ENCODE measurements at regions not wholly inside any gene's neighbourhood (a gene's known extent, or its start where the extent isn't known, plus 50 kb on each side); places are given as distances from the start of the nearest gene placed in this dataset.
"Not testable (repeated sequence)": the region's sequence is repeated elsewhere in the genome, so short reads cannot be mapped to it uniquely, and the experiment has no call there.

- not testable (repeated sequence) for H3K4me1 ChIP-seq (ENCODE audit: control insufficient read depth, insufficient read depth, low read depth, low read length); H4K8ac ChIP-seq (ENCODE audit: low read length); H3K4me3 ChIP-seq (ENCODE audit: insufficient read depth in 1 of 2, low read depth in 1 of 2, low read length in 2 of 2); H3K18ac ChIP-seq (ENCODE audit: low read depth in 1 of 2, low read length in 2 of 2); H2BK12ac ChIP-seq (ENCODE audit: low read length in 2 of 2); H3K27ac ChIP-seq (ENCODE audit: low read length, poor library complexity, severe bottlenecking); H3K36me3 ChIP-seq (ENCODE audit: control insufficient read depth in 1 of 2, insufficient read depth in 2 of 2, low read depth in 1 of 2, low read length in 2 of 2); H4K91ac ChIP-seq (ENCODE audit: low read length); H3K9ac ChIP-seq (ENCODE audit: low read length); H2AK5ac ChIP-seq (ENCODE audit: low read length, severe bottlenecking); H3K23ac ChIP-seq (ENCODE audit: low read length in 2 of 2); H2BK5ac ChIP-seq (ENCODE audit: low read depth, low read length, poor library complexity, severe bottlenecking); DNase-seq; H2AFZ ChIP-seq (ENCODE audit: low read depth, low read length); H3K4ac ChIP-seq (ENCODE audit: low read depth in 1 of 2, low read length in 2 of 2); H3K4me2 ChIP-seq (ENCODE audit: low read length, poor library complexity, severe bottlenecking); H3K79me1 ChIP-seq (replicated peaks; ENCODE audit: low read length, poor library complexity, severe bottlenecking); H2BK120ac ChIP-seq (ENCODE audit: low read depth, low read length); H3K14ac ChIP-seq (ENCODE audit: low read length in 2 of 2); H3K27me3 ChIP-seq (ENCODE audit: control insufficient read depth in 1 of 2, insufficient read depth in 1 of 2, low read length in 2 of 2); H3K9me3 ChIP-seq (ENCODE audit: control insufficient read depth, low read length); H2BK15ac ChIP-seq (ENCODE audit: low read depth, poor library complexity, severe bottlenecking)
- 87% methylated on average over 3 of the region's 4 CpGs for WGBS
These were observed 52.7 kb upstream of the FOXO6 start for GRCh38 chr1:41308520-41308919.

GRCh38 chr1:41305576-41306363 is 55.5 kb upstream of the FOXO6 start:
- 56% methylated on average over 5 of the region's 6 CpGs for WGBS
- no peak overlapping the region for H2BK15ac ChIP-seq (ENCODE audit: low read depth, poor library complexity, severe bottlenecking)

GRCh38 chr1:41296506-41296905 is 54.4 kb upstream of the SCMH1 start:
- Histone ChIP-seq H3K9ac (ENCODE audit: low read length) (no peak overlapping the region), H3K4ac (ENCODE audit: low read depth in 1 of 2, low read length in 2 of 2) (no peak overlapping the region), H3K4me3 (ENCODE audit: insufficient read depth in 1 of 2, low read depth in 1 of 2, low read length in 2 of 2) (no peak overlapping the region), H3K79me1 (replicated peaks; ENCODE audit: low read length, poor library complexity, severe bottlenecking) (no peaks in the 10 kb centered on the region), H2AFZ (ENCODE audit: low read depth, low read length) (no peak overlapping the region), H3K27me3 (ENCODE audit: control insufficient read depth in 1 of 2, insufficient read depth in 1 of 2, low read length in 2 of 2) (peaks cover 18 to 19% of the 10 kb centered on the region in 2 experiments), H2BK12ac (ENCODE audit: low read length in 2 of 2) (no peak overlapping the region), H3K18ac (ENCODE audit: low read depth in 1 of 2, low read length in 2 of 2) (no peak overlapping the region), H3K27ac (ENCODE audit: low read length, poor library complexity, severe bottlenecking) (no peak overlapping the region), H3K23ac (ENCODE audit: low read length in 2 of 2) (no peak overlapping the region), H2BK15ac (ENCODE audit: low read depth, poor library complexity, severe bottlenecking) (no peak overlapping the region), H4K91ac (ENCODE audit: low read length) (no peak overlapping the region), H2BK120ac (ENCODE audit: low read depth, low read length) (no peak overlapping the region), H3K14ac (ENCODE audit: low read length in 2 of 2) (no peak overlapping the region), H2AK5ac (ENCODE audit: low read length, severe bottlenecking) (no peak overlapping the region), H3K4me1 (ENCODE audit: control insufficient read depth, insufficient read depth, low read depth, low read length) (no peaks in the 10 kb centered on the region), H2BK5ac (ENCODE audit: low read depth, low read length, poor library complexity, severe bottlenecking) (no peak overlapping the region), H4K8ac (ENCODE audit: low read length) (no peak overlapping the region), H3K36me3 (ENCODE audit: control insufficient read depth in 1 of 2, insufficient read depth in 2 of 2, low read depth in 1 of 2, low read length in 2 of 2) (no peaks in the 10 kb centered on the region), H3K4me2 (ENCODE audit: low read length, poor library complexity, severe bottlenecking) (no peak overlapping the region), H3K9me3 (ENCODE audit: control insufficient read depth, low read length) (no peaks in the 10 kb centered on the region)
- no peak for DNase-seq
- 100% methylated on average over 1 of the region's 3 CpGs for WGBS

More at GRCh38 chr1:41305576-41306363, 55.5 kb upstream of the FOXO6 start:
- Histone ChIP-seq H2BK12ac (ENCODE audit: low read length in 2 of 2) (no peak overlapping the region), H3K4me2 (ENCODE audit: low read length, poor library complexity, severe bottlenecking) (no peak overlapping the region), H3K4ac (ENCODE audit: low read depth in 1 of 2, low read length in 2 of 2) (no peak overlapping the region), H3K36me3 (ENCODE audit: control insufficient read depth in 1 of 2, insufficient read depth in 2 of 2, low read depth in 1 of 2, low read length in 2 of 2) (peaks cover 0 to 4% of the 10 kb centered on the region in 2 experiments), H3K9ac (ENCODE audit: low read length) (no peak overlapping the region), H2AK5ac (ENCODE audit: low read length, severe bottlenecking) (no peak overlapping the region), H3K27ac (ENCODE audit: low read length, poor library complexity, severe bottlenecking) (no peak overlapping the region), H3K27me3 (ENCODE audit: control insufficient read depth in 1 of 2, insufficient read depth in 1 of 2, low read length in 2 of 2) (peaks cover 7 to 8% of the 10 kb centered on the region in 2 experiments), H3K23ac (ENCODE audit: low read length in 2 of 2) (no peak overlapping the region), H3K9me3 (ENCODE audit: control insufficient read depth, low read length) (no peaks in the 10 kb centered on the region), H2AFZ (ENCODE audit: low read depth, low read length) (no peak overlapping the region), H4K8ac (ENCODE audit: low read length) (no peak overlapping the region), H3K4me3 (ENCODE audit: insufficient read depth in 1 of 2, low read depth in 1 of 2, low read length in 2 of 2) (no peak overlapping the region), H4K91ac (ENCODE audit: low read length) (no peak overlapping the region), H3K18ac (ENCODE audit: low read depth in 1 of 2, low read length in 2 of 2) (no peak overlapping the region), H2BK120ac (ENCODE audit: low read depth, low read length) (no peak overlapping the region), H3K79me1 (replicated peaks; ENCODE audit: low read length, poor library complexity, severe bottlenecking) (no peaks in the 10 kb centered on the region), H3K4me1 (ENCODE audit: control insufficient read depth, insufficient read depth, low read depth, low read length) (no peaks in the 10 kb centered on the region), H2BK5ac (ENCODE audit: low read depth, low read length, poor library complexity, severe bottlenecking) (no peak overlapping the region), H3K14ac (ENCODE audit: low read length in 2 of 2) (peak overlapping the region in 1 of 2 experiments; percentile 58)
- no peak for DNase-seq

GRCh38 chr1:41294216-41294615 is 52.1 kb upstream of the SCMH1 start:
- H3K9ac ChIP-seq (ENCODE audit: low read length) = no peak overlapping the region
- no peak overlapping the region for H4K8ac ChIP-seq (ENCODE audit: low read length)
- DNase-seq = no peak
- no peaks in the 10 kb centered on the region for H3K79me1 ChIP-seq (replicated peaks; ENCODE audit: low read length, poor library complexity, severe bottlenecking)
- no peak overlapping the region for H3K4ac ChIP-seq (ENCODE audit: low read depth in 1 of 2, low read length in 2 of 2)
- H3K4me1 ChIP-seq (ENCODE audit: control insufficient read depth, insufficient read depth, low read depth, low read length) = no peaks in the 10 kb centered on the region
- H2BK12ac ChIP-seq (ENCODE audit: low read length in 2 of 2) = no peak overlapping the region
- no peak overlapping the region for H3K18ac ChIP-seq (ENCODE audit: low read depth in 1 of 2, low read length in 2 of 2)
- H3K27me3 ChIP-seq (ENCODE audit: control insufficient read depth in 1 of 2, insufficient read depth in 1 of 2, low read length in 2 of 2) = peaks cover 35 to 41% of the 10 kb centered on the region in 2 experiments
- no peaks in the 10 kb centered on the region for H3K9me3 ChIP-seq (ENCODE audit: control insufficient read depth, low read length)
- H4K91ac ChIP-seq (ENCODE audit: low read length) = no peak overlapping the region
- no peak overlapping the region for H2AK5ac ChIP-seq (ENCODE audit: low read length, severe bottlenecking)
- no peak overlapping the region for H2BK5ac ChIP-seq (ENCODE audit: low read depth, low read length, poor library complexity, severe bottlenecking)
- no peak overlapping the region for H3K27ac ChIP-seq (ENCODE audit: low read length, poor library complexity, severe bottlenecking)
- H3K23ac ChIP-seq (ENCODE audit: low read length in 2 of 2) = no peak overlapping the region
- no peak overlapping the region for H2BK15ac ChIP-seq (ENCODE audit: low read depth, poor library complexity, severe bottlenecking)
- no peaks in the 10 kb centered on the region for H3K36me3 ChIP-seq (ENCODE audit: control insufficient read depth in 1 of 2, insufficient read depth in 2 of 2, low read depth in 1 of 2, low read length in 2 of 2)
- H3K14ac ChIP-seq (ENCODE audit: low read length in 2 of 2) = no peak overlapping the region
- H2BK120ac ChIP-seq (ENCODE audit: low read depth, low read length) = no peak overlapping the region
- no peak overlapping the region for H3K4me2 ChIP-seq (ENCODE audit: low read length, poor library complexity, severe bottlenecking)
- H3K4me3 ChIP-seq (ENCODE audit: insufficient read depth in 1 of 2, low read depth in 1 of 2, low read length in 2 of 2) = no peak overlapping the region
- H2AFZ ChIP-seq (ENCODE audit: low read depth, low read length) = no peak overlapping the region
- WGBS = 84% methylated on average over 3 of the region's 3 CpGs
